Activated T-cell treated with anti-CD3 and anti-CD28 coated beads for 1 hour (primary cell): ENCODE measurements at regions not wholly inside any gene's neighbourhood (a gene's known extent, or its start where the extent isn't known, plus 50 kb on each side); places are given as distances from the start of the nearest gene placed in this dataset.

Source experiments
- DNase-seq: peaks from one replicate; pipeline ENCODE4 v3.0.0-alpha.2; 2020; ENCODE audit warnings: low read depth

GRCh38 chr6:44049989-44050871 is 77.0 kb downstream of the MRPL14 start:
- DNase-seq: no peak

GRCh38 chr6:44049163-44049988 is 77.9 kb downstream of the MRPL14 start:
- DNase-seq: no peak

DNA sequence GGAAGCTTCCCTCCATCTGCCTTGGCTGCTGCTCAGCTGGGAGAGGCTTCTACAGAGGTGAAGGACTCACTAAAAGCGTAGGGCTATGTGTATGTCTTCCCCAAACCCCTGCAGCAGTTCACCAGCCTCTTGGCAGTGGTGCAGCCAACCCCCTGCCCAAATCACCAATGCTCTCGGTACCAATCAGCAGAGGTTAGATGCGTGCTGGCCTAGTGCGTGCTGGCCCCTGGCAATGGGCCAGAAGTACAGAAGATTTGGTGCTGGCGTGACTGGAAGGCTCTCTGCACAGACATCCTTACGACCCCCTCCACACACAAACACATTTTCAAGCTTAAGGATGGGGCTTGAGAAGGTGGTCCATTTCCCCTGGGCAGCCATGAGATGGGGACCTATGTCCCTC is 79.0 kb downstream of the MRPL14 start:
- DNase-seq: no peak

- DNase-seq: no peak
Observed at GRCh38 chr6:44047801-44048200, 79.5 kb downstream of the MRPL14 start.

- no peak for DNase-seq
Observed at GRCh38 chr6:44047179-44047546, 80.1 kb downstream of the MRPL14 start.

- DNase-seq: no peak
Observed at GRCh38 chr6:44046516-44047178, 80.6 kb downstream of the MRPL14 start.

GRCh38 chr6:44045672-44046015 is 81.6 kb downstream of the MRPL14 start:
- no peak for DNase-seq

DNA sequence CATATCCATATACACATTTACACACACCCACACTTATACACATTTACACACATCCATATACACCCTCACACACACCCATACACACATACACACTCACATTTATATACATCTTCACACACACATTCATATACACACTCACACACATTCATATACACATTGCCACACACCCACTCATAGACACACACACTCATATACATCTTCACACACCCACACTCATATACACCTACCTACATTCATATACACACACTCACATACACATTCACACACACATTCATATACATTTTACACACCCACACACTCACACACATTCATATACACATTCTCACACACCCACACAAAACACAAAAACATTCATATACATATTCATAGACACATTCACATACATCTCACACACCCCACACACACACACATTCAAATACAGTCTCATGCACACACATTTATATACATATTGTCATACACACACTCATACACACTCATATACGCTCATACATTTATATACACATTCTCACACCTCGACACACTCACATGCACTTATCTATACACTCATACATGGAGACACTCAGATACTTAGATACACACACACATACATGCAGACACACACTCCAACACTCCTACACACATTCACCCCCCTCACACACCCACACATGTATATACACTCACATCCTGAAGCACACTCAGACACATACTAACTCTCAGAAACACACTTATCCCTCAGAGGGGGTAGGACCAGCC is 82.1 kb downstream of the MRPL14 start:
- no peak for DNase-seq

- no peak for DNase-seq
Observed at GRCh38 chr6:44044154-44044539, 83.1 kb downstream of the MRPL14 start.

GRCh38 chr6:44043479-44044153 is 83.6 kb downstream of the MRPL14 start:
- no peak for DNase-seq

- DNase-seq: no peak
Observed at GRCh38 chr6:44042989-44043478, 84.2 kb downstream of the MRPL14 start.

- DNase-seq: no peak
Observed at GRCh38 chr6:44042261-44042988, 84.8 kb downstream of the MRPL14 start.

DNA sequence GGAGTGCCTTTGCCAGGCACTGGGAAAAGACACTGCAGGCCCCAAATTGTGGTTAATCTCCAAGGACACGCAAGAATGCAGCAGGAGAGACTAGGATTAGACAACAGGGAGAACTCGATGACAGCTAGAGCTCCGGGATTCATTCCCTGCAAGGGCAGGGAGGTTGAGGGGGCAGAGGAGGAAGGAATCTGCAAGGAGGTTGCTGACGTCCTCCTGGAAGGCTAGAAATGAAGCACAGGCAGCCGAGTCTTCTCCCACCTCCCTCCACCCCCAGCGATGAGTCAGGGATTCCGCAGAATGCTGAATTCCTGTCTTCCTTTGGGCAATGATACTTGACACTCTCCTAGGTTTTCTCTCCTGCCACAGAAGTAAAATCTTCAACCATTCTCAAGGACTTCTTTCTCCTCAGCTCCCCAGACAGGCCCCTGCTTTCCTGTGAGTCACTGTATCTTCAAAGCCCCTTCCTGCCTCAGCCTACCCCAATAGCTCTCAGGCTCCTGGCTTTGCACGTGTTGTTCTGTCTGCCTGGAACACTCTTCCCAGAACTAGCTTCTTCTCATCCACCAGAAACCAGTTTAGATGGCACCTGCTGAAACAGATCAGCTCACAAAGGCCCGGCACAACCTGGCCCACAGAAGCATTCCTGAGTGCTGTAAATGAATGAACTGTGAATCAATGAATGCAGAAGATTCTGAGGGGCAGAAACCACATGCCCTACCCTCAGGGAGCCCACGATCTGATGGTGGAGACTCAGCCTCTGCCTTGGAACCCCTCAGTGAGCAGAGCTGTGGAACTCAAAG is 85.6 kb downstream of the MRPL14 start:
- DNase-seq: no peak

DNA sequence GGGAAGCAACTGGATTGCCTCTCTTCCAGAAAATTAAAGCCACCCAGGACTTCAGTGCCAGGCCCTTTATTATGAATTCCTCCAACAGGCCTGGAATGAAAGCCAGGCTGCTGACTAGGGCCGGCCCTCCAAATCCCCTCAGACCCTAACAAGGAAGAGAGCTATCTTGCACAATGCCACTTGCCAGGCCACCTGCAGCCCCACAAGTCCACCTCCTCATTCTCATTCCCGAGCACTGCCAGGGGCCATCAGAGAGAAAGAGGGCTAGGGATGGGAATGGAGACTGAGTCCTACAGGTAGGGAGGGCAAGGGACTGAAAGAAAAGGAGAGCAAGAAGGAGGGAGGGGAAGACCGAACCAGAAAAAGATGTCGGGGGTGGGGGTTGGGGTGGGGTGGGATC is 86.5 kb downstream of the MRPL14 start:
- no peak for DNase-seq

DNA sequence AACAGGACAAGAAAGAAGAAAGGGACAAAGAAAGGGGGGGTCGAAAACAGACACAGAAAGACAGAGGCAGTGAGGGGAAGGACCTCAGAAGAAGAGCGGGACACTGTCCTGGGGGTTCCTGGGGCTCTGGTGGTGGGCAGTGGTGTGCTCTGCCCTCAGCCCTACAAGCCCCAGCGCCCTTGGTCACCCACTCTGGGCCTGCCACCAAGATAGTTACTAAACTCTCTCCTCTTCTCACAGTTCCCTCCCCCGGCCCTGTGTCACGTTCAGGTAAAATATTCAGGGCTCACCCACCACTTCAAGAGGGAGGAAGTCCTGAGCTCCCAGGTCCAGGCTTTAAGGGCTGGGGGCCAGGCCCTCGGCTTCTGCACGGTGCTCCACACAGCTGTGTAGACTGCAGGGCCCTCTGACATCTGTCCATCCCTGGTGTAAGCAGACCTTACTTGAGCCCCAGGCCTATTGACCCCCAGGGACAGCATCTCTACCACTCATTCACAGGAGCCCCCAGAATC is 87.4 kb downstream of the MRPL14 start:
- DNase-seq: no peak

DNA sequence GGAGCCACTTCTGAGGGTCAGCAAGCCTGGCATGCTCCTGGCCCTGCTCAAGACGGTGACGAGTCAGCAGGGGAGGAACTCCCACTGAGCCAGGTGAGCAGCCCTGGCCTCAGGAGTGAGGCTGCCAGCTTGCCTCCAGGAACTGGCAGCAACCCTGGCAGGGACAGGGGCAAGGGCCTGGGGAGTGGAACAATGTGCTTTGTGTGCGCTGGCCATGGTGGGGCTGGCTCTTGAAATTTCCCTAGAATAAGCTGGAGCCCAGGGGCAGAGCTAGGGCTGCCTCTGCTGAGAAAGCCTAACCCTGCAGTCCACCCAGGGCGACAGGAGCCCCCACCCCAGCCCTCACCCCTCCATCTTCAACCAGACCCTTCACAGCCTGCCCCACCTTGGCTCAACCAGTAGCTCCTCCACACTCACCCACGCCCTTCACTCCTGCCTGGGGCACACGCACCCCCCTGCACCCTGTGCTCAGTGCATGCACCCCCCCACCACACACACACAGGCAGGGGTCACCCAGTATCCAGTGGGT is 88.0 kb downstream of the MRPL14 start:
- no peak for DNase-seq

- no peak for DNase-seq
Observed at GRCh38 chr6:44038543-44039065, 88.6 kb downstream of the MRPL14 start.

GRCh38 chr6:44037847-44038542 is 89.3 kb downstream of the MRPL14 start:
- DNase-seq: no peak
